ENCODE measurements at regions not wholly inside any gene's neighbourhood (a gene's known extent, or its start where the extent isn't known, plus 50 kb on each side); places are given as distances from the start of the nearest gene placed in this dataset.

- TF ChIP-seq CTCF (IDR thresholded peaks at IDR 0.05; ENCODE audit: insufficient read depth, low read length) (no peak), REST (IDR thresholded peaks at IDR 0.05; ENCODE audit: insufficient replicate concordance, low read depth) (no peak), POLR2AphosphoS5 (IDR thresholded peaks at IDR 0.05; ENCODE audit: low read depth) (no peak), GABPA (IDR thresholded peaks at IDR 0.05; ENCODE audit: low read depth) (no peak), SPI1 (IDR thresholded peaks at IDR 0.05; ENCODE audit: borderline replicate concordance, low read depth) (no peak)
Measured at GRCh38 chr2:78263571-78263970, 741.4 kb upstream of the LRRTM4 start.
